ENCODE measurements at regions not wholly inside any gene's neighbourhood (a gene's known extent, or its start where the extent isn't known, plus 50 kb on each side); places are given as distances from the start of the nearest gene placed in this dataset.

- DNase-seq (ENCODE audit: low spot score in 2 of 2): no peak
- H3K27ac ChIP-seq: no peak overlapping the region
- H3K4me1 ChIP-seq: no peaks in the 10 kb centered on the region
- no peaks in the 10 kb centered on the region for H3K36me3 ChIP-seq
- H3K4me3 ChIP-seq: no peak overlapping the region
- peaks cover 5% of the 10 kb centered on the region for H3K27me3 ChIP-seq
- no peak for TF ChIP-seq CTCF (IDR thresholded peaks at IDR 0.05)
- H3K9me3 ChIP-seq: no peaks in the 10 kb centered on the region
- intact Hi-C loops (cut with DNase I): no loop called here
Observed at GRCh38 chr3:127421943-127422662, 134.3 kb upstream of the PRR20G start.

- H3K4me1 ChIP-seq: no peaks in the 10 kb centered on the region
- no peak for DNase-seq (ENCODE audit: low spot score in 2 of 2)
- H3K9me3 ChIP-seq: no peaks in the 10 kb centered on the region
- H3K4me3 ChIP-seq: no peak overlapping the region
- peaks cover 5% of the 10 kb centered on the region for H3K27me3 ChIP-seq
- TF ChIP-seq CTCF (IDR thresholded peaks at IDR 0.05): no peak
- intact Hi-C loops (cut with DNase I): no loop called here
- H3K27ac ChIP-seq: no peak overlapping the region
- H3K36me3 ChIP-seq: no peaks in the 10 kb centered on the region
Observed at GRCh38 chr3:127420829-127421228, 133.0 kb upstream of the PRR20G start.

- peaks cover 5% of the 10 kb centered on the region for H3K27me3 ChIP-seq
- no peak for DNase-seq (ENCODE audit: low spot score in 2 of 2)
- intact Hi-C loops (cut with DNase I): no loop called here
- H3K9me3 ChIP-seq: no peaks in the 10 kb centered on the region
- H3K36me3 ChIP-seq: no peaks in the 10 kb centered on the region
- no peaks in the 10 kb centered on the region for H3K4me1 ChIP-seq
- no peak overlapping the region for H3K27ac ChIP-seq
- H3K4me3 ChIP-seq: no peak overlapping the region
- no peak for TF ChIP-seq CTCF (IDR thresholded peaks at IDR 0.05)
Observed at GRCh38 chr3:127419641-127420553, 132.1 kb upstream of the PRR20G start.

- peaks cover 5% of the 10 kb centered on the region for H3K27me3 ChIP-seq
- H3K27ac ChIP-seq: no peak overlapping the region
- no peak for DNase-seq (ENCODE audit: low spot score in 2 of 2)
- intact Hi-C loops (cut with DNase I): no loop called here
- H3K9me3 ChIP-seq: no peaks in the 10 kb centered on the region
- H3K36me3 ChIP-seq: no peaks in the 10 kb centered on the region
- no peak for TF ChIP-seq CTCF (IDR thresholded peaks at IDR 0.05)
- no peak overlapping the region for H3K4me3 ChIP-seq
- H3K4me1 ChIP-seq: no peaks in the 10 kb centered on the region
Observed at GRCh38 chr3:127419182-127419581, 131.3 kb upstream of the PRR20G start.

GRCh38 chr3:127418560-127419147 is 130.8 kb upstream of the PRR20G start:
- Histone ChIP-seq H3K27ac (no peak overlapping the region), H3K9me3 (no peaks in the 10 kb centered on the region), H3K27me3 (peaks cover 5% of the 10 kb centered on the region), H3K4me3 (no peak overlapping the region), H3K36me3 (no peaks in the 10 kb centered on the region), H3K4me1 (no peaks in the 10 kb centered on the region)
- intact Hi-C loops (cut with DNase I): no loop called here
- TF ChIP-seq CTCF (IDR thresholded peaks at IDR 0.05): no peak
- DNase-seq (ENCODE audit: low spot score in 2 of 2): no peak

All from ascending aorta (tissue), 2 donors.